ENCODE measurements at regions not wholly inside any gene's neighbourhood (a gene's known extent, or its start where the extent isn't known, plus 50 kb on each side); places are given as distances from the start of the nearest gene placed in this dataset.

- no peak for TF ChIP-seq CTCF (conservative IDR thresholded peaks at IDR 0.05; ENCODE audit: low read depth, low read length)
- no peak for DNase-seq (ENCODE audit: low read depth)
- no peak overlapping the region for H3K4me3 ChIP-seq (ENCODE audit: low read depth, low read length)
Observed at GRCh38 chr5:110134963-110135935, 445.5 kb downstream of the MAN2A1 start.

GRCh38 chr5:110150199-110150598 lies 460.5 kb downstream of the MAN2A1 start:
- DNase-seq (ENCODE audit: low read depth): peak; percentile 78
- TF ChIP-seq CTCF (conservative IDR thresholded peaks at IDR 0.05; ENCODE audit: low read depth, low read length): no peak
- H3K4me3 ChIP-seq (ENCODE audit: low read depth, low read length): no peak overlapping the region

- no peak overlapping the region for H3K4me3 ChIP-seq (ENCODE audit: low read depth, low read length)
- no peak for TF ChIP-seq CTCF (conservative IDR thresholded peaks at IDR 0.05; ENCODE audit: low read depth, low read length)
- DNase-seq (ENCODE audit: low read depth): peak; percentile 76
Observed at GRCh38 chr5:110159202-110159601, 469.5 kb downstream of the MAN2A1 start.

GRCh38 chr5:110161162-110161561 lies 471.4 kb downstream of the MAN2A1 start:
- H3K4me3 ChIP-seq (ENCODE audit: low read depth, low read length): no peak overlapping the region
- TF ChIP-seq CTCF (conservative IDR thresholded peaks at IDR 0.05; ENCODE audit: low read depth, low read length): no peak
- no peak for DNase-seq (ENCODE audit: low read depth)

GRCh38 chr5:110165366-110165765 lies 475.6 kb downstream of the MAN2A1 start:
- no peak for DNase-seq (ENCODE audit: low read depth)
- TF ChIP-seq CTCF (conservative IDR thresholded peaks at IDR 0.05; ENCODE audit: low read depth, low read length): no peak
- H3K4me3 ChIP-seq (ENCODE audit: low read depth, low read length): no peak overlapping the region

GRCh38 chr5:110167384-110167783 lies 477.7 kb downstream of the MAN2A1 start:
- H3K4me3 ChIP-seq (ENCODE audit: low read depth, low read length): no peak overlapping the region
- DNase-seq (ENCODE audit: low read depth): no peak
- no peak for TF ChIP-seq CTCF (conservative IDR thresholded peaks at IDR 0.05; ENCODE audit: low read depth, low read length)

- DNase-seq (ENCODE audit: low read depth): no peak
- H3K4me3 ChIP-seq (ENCODE audit: low read depth, low read length): no peak overlapping the region
- TF ChIP-seq CTCF (conservative IDR thresholded peaks at IDR 0.05; ENCODE audit: low read depth, low read length): no peak
Observed at GRCh38 chr5:110169461-110169860, 479.7 kb downstream of the MAN2A1 start.

Measured in choroid plexus epithelial cell (primary cell).